DND-41 (cell line): ENCODE measurements at regions not wholly inside any gene's neighbourhood (a gene's known extent, or its start where the extent isn't known, plus 50 kb on each side); places are given as distances from the start of the nearest gene placed in this dataset.

Source experiments
- EZH2 ChIP-seq: IDR thresholded peaks from 3 replicates; pipeline ENCODE4 v1.6.1; 2012; ENCODE audit warnings: borderline replicate concordance, low read depth, mild to moderate bottlenecking, moderate library complexity, low read length, inconsistent platforms; ENCODE audit not compliant: severe bottlenecking
- TF ChIP-seq, protein P1 (sequence below): IDR thresholded peaks from 2 replicates; pipeline ENCODE4 v1.5.1; 2012; ENCODE audit warnings: borderline replicate concordance, low read length, moderate library complexity, mild to moderate bottlenecking; ENCODE audit not compliant: poor library complexity, severe bottlenecking; ENCODE audit errors: extremely low read depth

DNA sequence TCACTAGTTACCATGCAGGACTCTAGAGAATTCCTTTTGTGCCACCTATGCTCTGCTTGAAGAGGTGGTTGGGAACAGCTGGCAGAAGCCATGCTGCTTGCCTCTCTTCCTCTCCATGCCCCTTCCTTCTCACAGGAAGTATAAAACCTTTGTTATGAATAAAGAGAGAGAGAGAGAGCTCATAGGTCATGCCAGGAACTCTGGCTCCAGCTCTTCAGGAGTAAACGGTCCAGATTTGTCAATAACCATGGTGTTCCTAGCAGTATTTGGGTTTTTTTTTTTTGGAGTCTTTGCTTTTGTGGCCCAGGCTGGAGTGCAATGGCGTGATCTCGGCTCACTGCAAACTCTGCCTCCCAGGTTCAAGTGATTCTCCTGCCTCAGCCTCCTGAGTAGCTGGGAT is 97.7 kb upstream of the SLC4A7 start:
- TF ChIP-seq, protein P1, sequence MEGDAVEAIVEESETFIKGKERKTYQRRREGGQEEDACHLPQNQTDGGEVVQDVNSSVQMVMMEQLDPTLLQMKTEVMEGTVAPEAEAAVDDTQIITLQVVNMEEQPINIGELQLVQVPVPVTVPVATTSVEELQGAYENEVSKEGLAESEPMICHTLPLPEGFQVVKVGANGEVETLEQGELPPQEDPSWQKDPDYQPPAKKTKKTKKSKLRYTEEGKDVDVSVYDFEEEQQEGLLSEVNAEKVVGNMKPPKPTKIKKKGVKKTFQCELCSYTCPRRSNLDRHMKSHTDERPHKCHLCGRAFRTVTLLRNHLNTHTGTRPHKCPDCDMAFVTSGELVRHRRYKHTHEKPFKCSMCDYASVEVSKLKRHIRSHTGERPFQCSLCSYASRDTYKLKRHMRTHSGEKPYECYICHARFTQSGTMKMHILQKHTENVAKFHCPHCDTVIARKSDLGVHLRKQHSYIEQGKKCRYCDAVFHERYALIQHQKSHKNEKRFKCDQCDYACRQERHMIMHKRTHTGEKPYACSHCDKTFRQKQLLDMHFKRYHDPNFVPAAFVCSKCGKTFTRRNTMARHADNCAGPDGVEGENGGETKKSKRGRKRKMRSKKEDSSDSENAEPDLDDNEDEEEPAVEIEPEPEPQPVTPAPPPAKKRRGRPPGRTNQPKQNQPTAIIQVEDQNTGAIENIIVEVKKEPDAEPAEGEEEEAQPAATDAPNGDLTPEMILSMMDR = no peak
- no peak for TF ChIP-seq EZH2
